Pulmonary artery endothelial cell (primary cell): ENCODE measurements at regions not wholly inside any gene's neighbourhood (a gene's known extent, or its start where the extent isn't known, plus 50 kb on each side); places are given as distances from the start of the nearest gene placed in this dataset.
"Not testable (repeated sequence)": the region's sequence is repeated elsewhere in the genome, so short reads cannot be mapped to it uniquely, and the experiment has no call there.

Source experiments
- DNase-seq: peaks from one replicate; pipeline ENCODE4 v3.0.0-alpha.2; 2011; ENCODE audit warnings: low read depth, low spot score

DNA sequence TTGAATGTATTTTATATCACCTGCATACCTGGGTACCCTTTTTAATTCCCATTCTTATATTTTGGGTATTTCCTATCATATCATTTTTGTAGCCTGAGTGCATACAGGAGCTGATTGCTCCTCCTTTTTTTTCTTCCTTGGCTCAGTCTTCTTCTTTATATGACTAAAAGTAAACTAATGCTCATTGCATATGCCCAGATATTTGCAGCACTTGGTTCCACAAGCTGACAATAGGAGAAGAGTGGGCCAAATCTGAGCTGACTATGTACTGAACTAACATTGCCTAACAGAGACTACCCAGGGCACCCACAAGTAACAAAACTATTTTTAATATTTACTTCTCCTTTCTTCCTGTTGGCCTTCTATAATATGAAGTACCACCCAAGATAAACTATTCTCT lies 131.7 kb upstream of the SPOPL start:
- DNase-seq: no peak

DNA sequence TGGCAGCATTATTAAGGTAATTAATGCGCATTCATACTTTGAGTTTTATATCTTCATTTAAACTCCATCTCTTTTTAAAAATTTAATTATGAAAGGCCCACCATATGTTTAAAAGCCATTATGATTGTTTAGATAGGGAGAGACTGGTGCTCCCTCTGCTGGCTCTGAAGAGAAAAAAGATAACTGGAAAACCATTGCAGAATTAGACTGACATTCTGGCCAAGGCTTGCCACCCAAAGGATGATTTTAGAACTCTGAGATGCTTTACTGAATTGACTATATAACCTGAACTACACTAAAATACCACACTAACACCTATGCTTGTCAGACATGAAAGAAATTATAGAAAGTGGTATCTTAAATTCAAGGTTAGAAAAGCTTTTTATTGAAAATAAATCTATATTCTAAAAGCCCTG lies 127.6 kb upstream of the SPOPL start:
- DNase-seq: peak; percentile 7

GRCh38 chr2:138381373-138381772 lies 120.2 kb upstream of the SPOPL start:
- DNase-seq: no peak

GRCh38 chr2:138382672-138383071 lies 118.9 kb upstream of the SPOPL start:
- no peak for DNase-seq

DNA sequence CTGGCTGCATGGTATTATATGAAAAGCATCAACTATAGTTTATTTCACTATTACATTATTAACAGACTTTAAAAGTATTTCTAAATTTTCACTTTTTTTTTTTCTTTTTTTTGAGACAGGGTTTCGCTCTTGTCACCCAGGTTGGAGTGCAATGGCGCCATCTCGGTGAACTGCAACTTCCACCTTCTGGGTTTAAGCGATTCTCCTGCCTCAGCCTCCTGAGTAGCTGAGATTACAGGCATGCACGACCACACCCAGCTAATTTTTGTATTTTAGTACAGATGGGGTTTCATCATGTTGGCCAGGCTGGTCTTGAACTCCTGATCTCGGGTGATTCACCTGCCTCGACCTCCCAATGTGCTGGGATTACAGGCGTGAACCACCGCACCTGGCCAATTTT lies 115.4 kb upstream of the SPOPL start:
- not testable (repeated sequence) for DNase-seq

GRCh38 chr2:138389063-138389462 lies 112.5 kb upstream of the SPOPL start:
- no peak for DNase-seq

- no peak for DNase-seq
Observed at GRCh38 chr2:138390316-138390945, 111.1 kb upstream of the SPOPL start.

GRCh38 chr2:138391946-138392345 lies 109.6 kb upstream of the SPOPL start:
- no peak for DNase-seq

DNA sequence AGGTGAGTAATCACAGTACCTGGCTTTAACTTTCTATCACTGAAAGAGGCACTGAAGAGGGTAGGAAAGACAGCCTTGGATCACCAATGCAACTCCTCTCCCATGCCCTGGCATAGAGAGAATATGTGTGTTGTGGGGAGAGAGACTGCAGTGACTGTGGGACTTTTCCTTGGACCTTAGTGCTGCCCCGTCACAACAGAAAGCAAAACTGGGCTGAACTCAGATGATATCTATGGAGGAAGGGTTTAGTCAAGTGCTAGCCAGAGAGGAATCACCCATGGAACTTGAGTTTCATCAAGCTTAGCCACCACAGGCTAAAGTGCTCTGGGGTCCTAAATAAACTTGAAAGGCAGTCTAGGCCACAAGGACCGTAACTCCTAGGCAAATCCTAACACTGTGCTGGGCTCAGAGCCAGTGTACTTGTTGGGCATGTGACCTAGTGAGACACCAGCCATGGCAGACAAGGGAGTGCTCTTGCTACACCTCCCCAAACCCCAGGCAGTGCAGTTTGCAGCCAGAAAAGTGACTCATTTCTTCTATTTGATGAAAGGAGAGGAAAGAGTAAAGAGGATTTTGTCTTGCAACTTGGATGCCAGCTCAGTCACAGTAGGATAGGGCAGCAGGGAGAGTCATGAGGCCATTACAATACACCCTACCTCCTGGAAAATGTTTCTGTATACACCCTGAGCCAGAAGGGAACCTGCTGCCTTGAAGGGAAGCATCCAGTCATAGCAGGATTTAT lies 105.8 kb upstream of the SPOPL start:
- no peak for DNase-seq

DNA sequence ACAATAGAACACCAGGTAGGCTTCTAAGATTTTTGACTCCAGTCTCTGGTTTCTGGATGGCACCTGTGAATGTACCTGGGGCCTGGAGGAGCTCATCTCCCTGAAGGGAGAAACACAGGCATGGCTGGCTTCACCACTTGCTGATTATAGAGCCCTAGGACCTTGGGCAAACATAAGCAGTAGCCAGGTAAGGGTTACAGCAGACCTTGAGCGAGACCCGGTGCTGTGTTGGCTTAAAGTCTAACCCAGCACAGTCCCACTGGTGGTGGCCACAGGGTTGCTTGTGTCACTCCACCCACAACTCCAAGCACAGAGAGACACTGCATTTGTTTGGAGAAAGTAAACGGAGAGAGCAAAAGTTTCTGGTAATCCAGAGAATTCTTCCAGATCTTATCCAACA lies 104.7 kb upstream of the SPOPL start:
- no peak for DNase-seq

- DNase-seq: no peak
Observed at GRCh38 chr2:138403431-138403927, 98.1 kb upstream of the SPOPL start.

DNA sequence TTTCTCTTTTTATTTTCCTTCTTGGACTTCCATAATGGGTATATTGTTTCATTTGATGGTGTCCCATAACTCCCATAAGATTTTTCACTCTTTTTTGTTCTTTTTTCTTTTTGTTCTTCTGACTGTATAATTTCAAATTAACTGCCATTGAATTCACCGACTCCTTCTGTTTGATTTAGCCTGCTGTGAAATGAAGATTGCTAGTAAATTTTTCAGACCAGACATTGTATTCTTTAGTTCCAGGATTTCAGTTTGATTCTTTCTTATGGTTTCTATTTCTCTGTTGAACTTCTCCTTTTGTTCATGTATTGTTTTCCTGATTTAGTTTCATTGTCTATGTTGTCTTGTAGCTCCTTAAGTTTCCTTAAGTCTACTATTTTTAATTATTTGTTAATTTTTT lies 87.6 kb upstream of the SPOPL start:
- DNase-seq: no peak

- no peak for DNase-seq
Observed at GRCh38 chr2:138415985-138416384, 85.6 kb upstream of the SPOPL start.

- DNase-seq: no peak
Observed at GRCh38 chr2:138418453-138418852, 83.1 kb upstream of the SPOPL start.

DNA sequence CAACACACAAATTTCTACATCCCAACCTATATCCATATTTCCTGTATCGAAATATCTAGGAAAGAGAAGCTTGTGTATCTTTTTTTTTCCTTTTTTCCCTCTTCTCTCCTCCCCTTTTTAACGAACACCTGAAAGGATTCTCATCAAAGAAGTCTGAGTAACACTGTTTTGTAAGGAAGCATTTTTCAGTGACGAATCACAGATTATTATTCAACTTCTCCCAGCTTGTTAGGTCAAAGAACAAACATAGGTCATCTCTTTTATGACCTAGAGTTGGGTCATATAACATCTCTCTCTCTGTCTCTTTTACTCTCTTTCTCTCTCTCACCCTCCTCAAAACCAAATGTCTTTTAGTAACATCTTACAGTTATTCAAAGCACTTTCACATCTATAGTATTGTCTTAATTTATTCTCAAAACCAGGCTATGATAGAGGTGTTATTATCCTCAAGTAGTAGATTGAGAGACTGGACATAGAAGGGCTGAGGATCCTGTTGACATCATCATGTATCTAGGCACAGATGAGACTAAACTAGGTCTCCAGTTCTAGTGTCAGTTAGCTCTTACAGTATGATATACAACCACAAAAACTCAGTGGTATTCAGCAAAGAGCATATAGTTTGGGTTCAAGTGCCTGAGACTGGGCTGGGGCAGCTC lies 80.1 kb upstream of the SPOPL start:
- no peak for DNase-seq

- peak; percentile 37 for DNase-seq
Observed at GRCh38 chr2:138421971-138422335, 79.6 kb upstream of the SPOPL start.

GRCh38 chr2:138423198-138423597 lies 78.4 kb upstream of the SPOPL start:
- DNase-seq: no peak

GRCh38 chr2:138423745-138424144 lies 77.8 kb upstream of the SPOPL start:
- no peak for DNase-seq

DNA sequence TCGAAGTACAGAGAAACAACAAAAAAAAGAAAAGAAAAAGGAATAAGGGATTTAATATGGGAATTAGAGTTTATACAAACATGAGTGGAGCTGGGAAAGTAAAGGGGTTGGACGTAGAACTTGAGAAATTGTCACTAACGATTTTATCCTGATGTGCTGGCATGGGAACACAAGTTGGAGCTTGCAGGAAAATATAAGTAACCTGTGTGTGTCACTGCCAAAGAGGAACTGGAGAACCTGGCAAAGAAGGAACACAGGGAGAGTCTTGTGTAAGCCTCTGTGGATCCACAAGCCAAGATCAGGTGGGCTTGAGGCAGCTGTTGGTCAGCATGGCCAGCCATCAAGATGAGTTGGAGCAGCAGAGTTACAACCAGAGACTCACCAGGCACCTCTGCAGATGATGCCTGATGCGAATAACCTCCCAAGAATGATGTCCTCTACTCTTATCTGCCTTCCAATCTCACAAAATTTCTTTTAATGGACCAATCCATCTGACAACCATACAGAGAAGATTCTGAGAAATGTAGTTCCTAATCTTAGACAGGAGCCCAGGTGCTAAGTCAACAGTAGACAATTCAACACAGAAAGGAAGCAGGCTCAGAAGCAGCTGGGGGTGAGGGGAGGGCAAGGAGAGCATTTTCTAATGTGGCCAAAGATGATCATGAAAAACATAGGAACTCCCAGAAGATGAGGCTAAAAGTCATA lies 77.0 kb upstream of the SPOPL start:
- DNase-seq: no peak

GRCh38 chr2:138426116-138426515 lies 75.5 kb upstream of the SPOPL start:
- DNase-seq: not testable (repeated sequence)

DNA sequence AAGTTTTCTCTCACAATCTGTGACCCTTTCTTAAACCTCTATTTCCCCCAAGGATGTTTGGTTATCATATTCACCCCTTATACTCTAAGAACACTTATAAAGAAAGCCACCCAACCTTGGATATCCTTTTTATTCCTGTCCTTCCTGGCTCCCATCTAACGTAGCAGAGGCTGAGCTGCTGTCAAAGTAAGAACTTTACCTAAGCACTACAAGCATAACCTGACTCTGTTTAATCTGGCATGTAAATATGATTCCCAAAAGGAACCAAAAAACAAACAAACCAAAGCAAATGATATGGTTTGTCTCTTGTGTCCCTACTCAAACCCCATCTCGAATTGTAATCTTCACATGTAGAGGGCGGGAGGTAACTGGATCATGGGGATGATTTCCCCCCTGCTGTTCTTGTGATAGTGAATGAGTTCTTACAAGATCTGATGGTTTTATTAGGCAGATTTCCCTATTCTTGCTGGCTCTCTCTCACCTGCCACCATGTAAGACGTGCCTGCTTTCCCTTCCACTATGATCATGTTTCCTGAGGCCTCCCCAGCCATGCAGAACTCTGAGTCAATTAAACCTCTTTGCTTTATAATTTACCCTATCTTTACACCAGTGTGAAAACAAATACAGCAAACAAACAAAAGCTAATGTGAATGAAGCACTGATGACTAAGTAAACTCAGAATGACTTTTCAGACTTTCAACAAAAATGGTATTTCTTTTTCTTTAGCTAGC lies 72.7 kb upstream of the SPOPL start:
- DNase-seq: no peak
